HEK293T (cell line): ENCODE measurements at regions not wholly inside any gene's neighbourhood (a gene's known extent, or its start where the extent isn't known, plus 50 kb on each side); places are given as distances from the start of the nearest gene placed in this dataset.

Experiments
- ARNT ChIP-seq: fragments of 450-650 bp; IDR thresholded peaks from 2 replicates; pipeline ENCODE4 v1.6.1; 2017; ENCODE audit warnings: mild to moderate bottlenecking
- BHLHE40 ChIP-seq: fragments of 450-650 bp; IDR thresholded peaks from 2 replicates; pipeline ENCODE4 v1.6.1; 2016; ENCODE audit warnings: mild to moderate bottlenecking, moderate library complexity, borderline replicate concordance
- ELF4 ChIP-seq: fragments of 450-650 bp; IDR thresholded peaks from 2 replicates; pipeline ENCODE4 v1.6.1; 2017; ENCODE audit warnings: antibody characterized with exemption
- FOXA1 ChIP-seq: fragments of 450-650 bp; IDR thresholded peaks from 2 replicates; pipeline ENCODE4 v1.6.1; 2016; ENCODE audit warnings: mild to moderate bottlenecking
- FOXK2 ChIP-seq: fragments of 450-650 bp; IDR thresholded peaks from 2 replicates; pipeline ENCODE4 v1.6.1; 2016; ENCODE audit warnings: mild to moderate bottlenecking
- LEF1 ChIP-seq: fragments of 450-650 bp; IDR thresholded peaks from 2 replicates; pipeline ENCODE4 v1.6.1; 2017; ENCODE audit warnings: mild to moderate bottlenecking, borderline replicate concordance
- SP1 ChIP-seq: fragments of 450-650 bp; IDR thresholded peaks from 2 replicates; pipeline ENCODE4 v1.6.1; 2017
- SUZ12 ChIP-seq: fragments of 450-650 bp; IDR thresholded peaks from 2 replicates; pipeline ENCODE4 v1.6.1; 2016; ENCODE audit warnings: mild to moderate bottlenecking
- TARDBP ChIP-seq: fragments of 450-650 bp; IDR thresholded peaks from 2 replicates; pipeline ENCODE4 v1.6.1; 2016
- ZNF384 ChIP-seq: fragments of 450-650 bp; IDR thresholded peaks from 2 replicates; pipeline ENCODE4 v1.6.1; 2016

GRCh38 chr12:114166362-114166761 is 200.2 kb upstream of the RBM19 start:
- TF ChIP-seq ZNF384 (no peak), BHLHE40 (no peak), SUZ12 (no peak), FOXA1 (no peak), ELF4 (no peak), SP1 (no peak), ARNT (no peak), TARDBP (no peak), LEF1 (no peak), FOXK2 (no peak)
